Esophagus squamous epithelium (tissue), 5 donors: ENCODE measurements at regions not wholly inside any gene's neighbourhood (a gene's known extent, or its start where the extent isn't known, plus 50 kb on each side); places are given as distances from the start of the nearest gene placed in this dataset.

Experiments used
- DNase-seq: peaks from one replicate; lab custom pipeline; 2025; lab: John Stamatoyannopoulos, UW
- H3K27ac ChIP-seq, 4 donors: fragments of 200-600 bp; sonication (generic); one replicate each; pipeline ENCODE4 v1.5.1; 2016 to 2019; ENCODE audit warnings: mild to moderate bottlenecking in 1 of 4
- H3K27me3 ChIP-seq, 4 donors: fragments of 200-600 bp; sonication (generic); 1 replicate in 3 of 4; 2 replicates in 1 of 4; pipeline versions ENCODE4 v1.5.1 to v1.6.0; 2017 to 2021; ENCODE audit warnings: antibody characterized with exemption in 1 of 4
- H3K36me3 ChIP-seq, 3 donors: fragments of 200-600 bp; sonication (generic); one replicate each; pipeline ENCODE4 v1.5.1; 2016 to 2019
- H3K4me1 ChIP-seq, 3 donors: fragments of 200-600 bp; sonication (generic); one replicate each; pipeline ENCODE4 v1.5.1; 2017 to 2019
- H3K4me3 ChIP-seq, 4 donors: fragments of 200-600 bp; sonication (generic); 1 replicate in 3 of 4; 2 replicates in 1 of 4; pipeline ENCODE4 v1.5.1; 2016 to 2019; ENCODE audit warnings: mild to moderate bottlenecking in 2 of 4, moderate library complexity in 1 of 4
- H3K9me3 ChIP-seq, 3 donors: fragments of 200-600 bp; sonication (generic); one replicate each; pipeline ENCODE4 v1.5.1; 2016 to 2019
- CTCF ChIP-seq, 6 experiments: fragments of 450-650 bp in 4 of 6; fragments of 200-600 bp in 2 of 6; sonication (generic) in 2 of 6; IDR thresholded peaks; one replicate each; pipeline ENCODE4 v1.5.1; 2016 to 2019; ENCODE audit warnings: antibody characterized with exemption in 6 of 6, mild to moderate bottlenecking in 4 of 6, moderate library complexity in 4 of 6
- POLR2A ChIP-seq, 4 donors: fragments of 450-650 bp; IDR thresholded peaks; one replicate each; pipeline ENCODE4 v1.6.1; 2017; ENCODE audit warnings: antibody characterized with exemption in 4 of 4, mild to moderate bottlenecking in 4 of 4, moderate library complexity in 3 of 4
- WGBS, 2 donors: methylation state at CpG; one replicate each; pipeline ENCODE4 v1.1.5; 2018; 5-methylcytosine and 5-hydroxymethylcytosine counted together
- intact Hi-C: fragments of 100-400 bp; cut with DNase I; formaldehyde crosslinking; loops from one replicate; pipeline ENCODE4 v1.15.0; 2022
- donor health status: DM: yes; HTN: yes; CAD: no.

DNA sequence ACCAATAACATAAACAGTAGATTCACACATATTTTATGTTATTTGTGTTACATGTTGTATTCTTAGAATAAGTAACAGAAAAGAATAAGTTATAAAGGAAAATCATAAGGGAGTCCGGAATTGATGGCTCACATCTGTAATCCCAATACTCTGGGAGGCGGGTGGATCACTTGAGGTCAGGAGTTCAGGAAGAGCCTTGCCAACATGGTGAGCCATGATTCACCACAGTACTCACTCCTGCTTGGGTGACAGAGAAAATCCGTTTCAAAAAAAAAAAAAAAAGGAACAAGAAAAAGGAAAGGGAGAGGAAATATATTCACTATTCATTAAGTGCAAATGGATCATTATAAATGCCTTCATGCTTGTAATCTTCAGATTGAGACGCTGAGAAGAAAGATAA, 533.3 kb upstream of the CDH9 start:
- no peak for DNase-seq
- Histone ChIP-seq H3K36me3 (no peaks in the 10 kb centered on the region), H3K27ac (no peak overlapping the region), H3K4me1 (no peaks in the 10 kb centered on the region), H3K27me3 (no peaks in the 10 kb centered on the region), H3K9me3 (no peaks in the 10 kb centered on the region), H3K4me3 (no peak overlapping the region)
- 75 to 78% methylated on average over 2 to 4 of the region's 4 CpGs for WGBS, 2 donors
- intact Hi-C loops = no loop called here
- no peak for TF ChIP-seq POLR2A (IDR thresholded peaks at IDR 0.05)
- no peak for TF ChIP-seq CTCF (IDR thresholded peaks at IDR 0.05)

DNA sequence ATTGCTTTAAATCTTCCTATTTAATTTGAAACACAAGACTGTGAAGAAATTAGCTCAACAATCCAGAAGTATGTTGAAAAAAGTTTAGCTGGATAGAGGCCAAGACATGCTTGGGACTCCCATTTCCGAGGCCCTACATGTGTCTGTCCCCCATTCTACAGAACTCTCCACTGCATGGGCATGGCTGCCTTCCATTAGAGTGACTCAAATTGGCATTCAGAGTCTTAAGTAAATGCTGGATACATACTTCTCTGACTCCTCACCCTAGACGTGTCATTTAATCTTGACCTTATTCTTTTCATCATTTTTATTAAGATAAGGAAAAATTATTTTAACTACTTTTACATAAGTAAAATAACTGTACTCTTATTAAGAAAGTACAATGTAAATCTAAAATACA, 530.4 kb upstream of the CDH9 start:
- Histone ChIP-seq H3K4me1 (no peaks in the 10 kb centered on the region), H3K27me3 (no peaks in the 10 kb centered on the region), H3K27ac (no peak overlapping the region), H3K9me3 (no peaks in the 10 kb centered on the region), H3K4me3 (no peak overlapping the region), H3K36me3 (no peaks in the 10 kb centered on the region)
- TF ChIP-seq POLR2A (IDR thresholded peaks at IDR 0.05) = no peak
- no peak for TF ChIP-seq CTCF (IDR thresholded peaks at IDR 0.05)
- intact Hi-C loops = no loop called here
- no peak for DNase-seq
- WGBS, 2 donors = 50 to 53% methylated on average over 2 of the region's 2 CpGs

GRCh38 chr5:27561408-27561807, 523.0 kb upstream of the CDH9 start:
- intact Hi-C loops = no loop called here
- H3K36me3 ChIP-seq = no peaks in the 10 kb centered on the region

DNA sequence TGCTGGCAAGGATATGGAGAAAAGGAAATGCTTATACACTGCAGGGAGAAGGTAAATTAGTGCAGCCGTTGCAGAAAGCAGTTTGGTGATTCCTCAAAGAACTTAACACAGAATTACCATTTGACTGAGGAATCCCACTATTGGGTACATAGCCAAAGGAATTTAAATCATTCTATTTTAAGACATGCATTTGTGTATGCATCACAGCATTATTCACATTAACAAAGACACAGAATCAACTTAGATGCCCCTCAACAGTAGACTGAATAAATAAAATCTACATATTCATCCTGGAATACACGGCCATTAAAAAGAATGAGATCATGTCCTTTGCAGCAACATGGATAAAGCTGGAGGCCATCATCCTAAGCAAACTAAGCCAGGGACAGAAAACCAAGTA, 510.1 kb upstream of the CDH9 start:
- Histone ChIP-seq H3K4me1 (no peaks in the 10 kb centered on the region), H3K9me3 (peaks cover 0 to 5% (median 0%) of the 10 kb centered on the region in 3 donors), H3K4me3 (no peak overlapping the region), H3K27ac (no peak overlapping the region), H3K27me3 (no peaks in the 10 kb centered on the region), H3K36me3 (no peaks in the 10 kb centered on the region)
- DNase-seq = no peak
- 43 to 50% methylated on average over 2 of the region's 2 CpGs for WGBS, 2 donors
- TF ChIP-seq POLR2A (IDR thresholded peaks at IDR 0.05) (no peak), CTCF (IDR thresholded peaks at IDR 0.05) (no peak)
- intact Hi-C loops = no loop called here

More at GRCh38 chr5:27561408-27561807, 523.0 kb upstream of the CDH9 start:
- Histone ChIP-seq H3K4me3 (no peak overlapping the region), H3K27me3 (no peaks in the 10 kb centered on the region), H3K27ac (no peak overlapping the region), H3K4me1 (no peaks in the 10 kb centered on the region), H3K9me3 (peaks cover 0 to 5% (median 0%) of the 10 kb centered on the region in 3 donors)
- WGBS, 2 donors = 88 to 95% methylated on average over 15 of the region's 16 CpGs
- no peak for TF ChIP-seq POLR2A (IDR thresholded peaks at IDR 0.05)
- no peak for TF ChIP-seq CTCF (IDR thresholded peaks at IDR 0.05)
- no peak for DNase-seq

- Histone ChIP-seq H3K27ac (no peak overlapping the region), H3K9me3 (no peaks in the 10 kb centered on the region), H3K36me3 (no peaks in the 10 kb centered on the region), H3K4me3 (no peak overlapping the region), H3K4me1 (no peaks in the 10 kb centered on the region), H3K27me3 (no peaks in the 10 kb centered on the region)
- intact Hi-C loops = no loop called here
- TF ChIP-seq CTCF (IDR thresholded peaks at IDR 0.05) (no peak), POLR2A (IDR thresholded peaks at IDR 0.05) (no peak)
- no peak for DNase-seq
Measured at GRCh38 chr5:27535031-27535557, 496.7 kb upstream of the CDH9 start.
